HL-60 (cell line): ENCODE measurements at regions not wholly inside any gene's neighbourhood (a gene's known extent, or its start where the extent isn't known, plus 50 kb on each side); places are given as distances from the start of the nearest gene placed in this dataset.

Experiments used
- CTCF ChIP-seq: IDR thresholded peaks from one replicate; pipeline ENCODE4 v1.5.1; 2011; ENCODE audit warnings: low read length, control low read depth, inconsistent platforms; ENCODE audit not compliant: insufficient read depth
- POLR2AphosphoS5 ChIP-seq: IDR thresholded peaks from 2 replicates; pipeline ENCODE4 v1.6.1; 2012; ENCODE audit warnings: low read depth
- REST ChIP-seq: IDR thresholded peaks from 2 replicates; pipeline ENCODE4 v1.6.1; 2012; ENCODE audit warnings: low read depth; ENCODE audit not compliant: insufficient replicate concordance

GRCh38 chr3:178137206-178137605, 399.0 kb upstream of the KCNMB2 start:
- TF ChIP-seq CTCF (no peak), REST (no peak), POLR2AphosphoS5 (no peak)
